Liver (tissue), 3 donors: ENCODE measurements at regions not wholly inside any gene's neighbourhood (a gene's known extent, or its start where the extent isn't known, plus 50 kb on each side); places are given as distances from the start of the nearest gene placed in this dataset.

Source experiments
- EGR1 ChIP-seq, 2 donors: IDR thresholded peaks; 2 replicates each; pipeline ENCODE4 v1.6.1; 2016 to 2018; ENCODE audit warnings: antibody characterized with exemption in 2 of 2, low read depth in 2 of 2
- SP1 ChIP-seq: IDR thresholded peaks from 2 replicates; pipeline ENCODE4 v1.6.1; 2018; ENCODE audit warnings: antibody characterized with exemption, mild to moderate bottlenecking
- TAF1 ChIP-seq: conservative IDR thresholded peaks from 2 replicates; pipeline ENCODE4 v1.6.1; 2016; ENCODE audit warnings: antibody characterized with exemption, mild to moderate bottlenecking
- TF ChIP-seq, protein P1 (sequence below): fragments of 150-350 bp; IDR thresholded peaks from 2 replicates; pipeline ENCODE4 v1.5.1; 2017; ENCODE audit warnings: improper control_type of control experiment, low read depth, low read length; ENCODE audit not compliant: missing input control
- TF ChIP-seq, protein P2 (sequence below): IDR thresholded peaks from 2 replicates; pipeline ENCODE4 v1.6.1; 2016; ENCODE audit warnings: antibody characterized with exemption
- donor health status: healthy.
- donor health status: healthy.

DNA sequence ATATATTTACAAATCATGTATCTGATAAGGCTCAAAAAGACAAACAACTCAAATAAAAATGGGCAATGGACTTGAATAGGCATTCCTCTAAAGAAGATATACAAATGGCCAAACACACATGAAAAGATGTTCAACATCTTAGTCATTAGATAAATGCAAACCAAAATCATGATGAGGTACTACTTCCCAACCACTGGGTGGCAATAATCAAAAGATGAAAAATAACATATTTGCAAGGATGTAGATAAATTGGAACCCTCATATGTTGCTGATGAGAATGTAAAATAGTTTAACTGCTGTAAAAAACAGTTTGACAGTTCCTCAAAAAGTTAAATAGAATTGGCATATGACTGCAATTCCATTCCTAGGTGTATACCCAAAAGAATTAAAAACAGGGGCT is 132.3 kb downstream of the TTC32 start:
- TF ChIP-seq, protein P1, sequence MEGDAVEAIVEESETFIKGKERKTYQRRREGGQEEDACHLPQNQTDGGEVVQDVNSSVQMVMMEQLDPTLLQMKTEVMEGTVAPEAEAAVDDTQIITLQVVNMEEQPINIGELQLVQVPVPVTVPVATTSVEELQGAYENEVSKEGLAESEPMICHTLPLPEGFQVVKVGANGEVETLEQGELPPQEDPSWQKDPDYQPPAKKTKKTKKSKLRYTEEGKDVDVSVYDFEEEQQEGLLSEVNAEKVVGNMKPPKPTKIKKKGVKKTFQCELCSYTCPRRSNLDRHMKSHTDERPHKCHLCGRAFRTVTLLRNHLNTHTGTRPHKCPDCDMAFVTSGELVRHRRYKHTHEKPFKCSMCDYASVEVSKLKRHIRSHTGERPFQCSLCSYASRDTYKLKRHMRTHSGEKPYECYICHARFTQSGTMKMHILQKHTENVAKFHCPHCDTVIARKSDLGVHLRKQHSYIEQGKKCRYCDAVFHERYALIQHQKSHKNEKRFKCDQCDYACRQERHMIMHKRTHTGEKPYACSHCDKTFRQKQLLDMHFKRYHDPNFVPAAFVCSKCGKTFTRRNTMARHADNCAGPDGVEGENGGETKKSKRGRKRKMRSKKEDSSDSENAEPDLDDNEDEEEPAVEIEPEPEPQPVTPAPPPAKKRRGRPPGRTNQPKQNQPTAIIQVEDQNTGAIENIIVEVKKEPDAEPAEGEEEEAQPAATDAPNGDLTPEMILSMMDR, result peak; percentile 13
- TF ChIP-seq, protein P2, sequence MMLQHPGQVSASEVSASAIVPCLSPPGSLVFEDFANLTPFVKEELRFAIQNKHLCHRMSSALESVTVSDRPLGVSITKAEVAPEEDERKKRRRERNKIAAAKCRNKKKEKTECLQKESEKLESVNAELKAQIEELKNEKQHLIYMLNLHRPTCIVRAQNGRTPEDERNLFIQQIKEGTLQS, result no peak
- TF ChIP-seq EGR1 (IDR thresholded peaks at IDR 0.05; ENCODE audit: low read depth in 2 of 2), result no peak
- TF ChIP-seq SP1, result no peak
- TF ChIP-seq TAF1, result no peak
